Liver (tissue), 8 donors: ENCODE measurements at regions not wholly inside any gene's neighbourhood (a gene's known extent, or its start where the extent isn't known, plus 50 kb on each side); places are given as distances from the start of the nearest gene placed in this dataset.

ENCODE experiments used
- DNase-seq: peaks from one replicate; pipeline ENCODE4 v3.0.0-alpha.2; 2017; ENCODE audit warnings: low spot score
- H3K27ac ChIP-seq, 2 donors: one replicate each; pipeline ENCODE4 v1.7.0; 2013; ENCODE audit warnings: inconsistent platforms in 2 of 2, low read length in 2 of 2, control low read depth in 1 of 2, low read depth in 1 of 2, mild to moderate bottlenecking in 1 of 2
- H3K27me3 ChIP-seq, 4 donors: one replicate each; pipeline versions ENCODE4 v1.6.1 to v1.7.0; 2013; ENCODE audit warnings: low read length in 3 of 4, inconsistent platforms in 1 of 4, mild to moderate bottlenecking in 1 of 4, moderate library complexity in 1 of 4; ENCODE audit not compliant: control insufficient read depth in 4 of 4, insufficient read depth in 4 of 4
- H3K36me3 ChIP-seq, 4 donors: one replicate each; pipeline versions ENCODE4 v1.6.1 to v1.7.0; 2013; ENCODE audit warnings: low read length in 3 of 4, mild to moderate bottlenecking in 3 of 4, low read depth in 1 of 4, moderate library complexity in 1 of 4; ENCODE audit not compliant: control insufficient read depth in 4 of 4, insufficient read depth in 3 of 4
- H3K4me1 ChIP-seq, 4 donors: one replicate each; pipeline versions ENCODE4 v1.6.1 to v1.7.0; 2013; ENCODE audit warnings: low read length in 3 of 4, mild to moderate bottlenecking in 3 of 4, moderate library complexity in 1 of 4; ENCODE audit not compliant: control insufficient read depth in 4 of 4, insufficient read depth in 4 of 4
- H3K4me3 ChIP-seq, 3 donors: one replicate each; pipeline versions ENCODE4 v1.6.1 to v1.7.0; 2013; ENCODE audit warnings: low read length in 3 of 3, control low read depth in 1 of 3, low read depth in 1 of 3, mild to moderate bottlenecking in 1 of 3
- H3K9ac ChIP-seq, 2 donors: one replicate each; pipeline ENCODE4 v1.7.0; 2013; ENCODE audit warnings: low read length in 2 of 2, mild to moderate bottlenecking in 2 of 2, moderate library complexity in 2 of 2, control low read depth in 1 of 2, low read depth in 1 of 2
- H3K9me3 ChIP-seq, 4 donors: one replicate each; pipeline versions ENCODE4 v1.6.1 to v1.7.0; 2013; ENCODE audit warnings: low read length in 3 of 4; ENCODE audit not compliant: control insufficient read depth in 4 of 4
- EGR1 ChIP-seq, 2 donors: IDR thresholded peaks; 2 replicates each; pipeline ENCODE4 v1.6.1; 2016 to 2018; ENCODE audit warnings: antibody characterized with exemption in 2 of 2, low read depth in 2 of 2
- FOXA1 ChIP-seq: IDR thresholded peaks from 2 replicates; pipeline ENCODE4 v1.6.1; 2016; ENCODE audit warnings: antibody characterized with exemption
- FOXA2 ChIP-seq: IDR thresholded peaks from 2 replicates; pipeline ENCODE4 v1.6.1; 2016; ENCODE audit warnings: antibody characterized with exemption
- GABPA ChIP-seq, 2 donors: IDR thresholded peaks in 1 of 2; conservative IDR thresholded peaks in 1 of 2; 2 replicates each; pipeline ENCODE4 v1.6.1; 2016; ENCODE audit warnings: antibody characterized with exemption in 2 of 2, mild to moderate bottlenecking in 1 of 2, moderate library complexity in 1 of 2
- HNF4A ChIP-seq, 2 donors: conservative IDR thresholded peaks; 2 replicates each; pipeline ENCODE4 v1.6.1; 2016; ENCODE audit warnings: antibody characterized with exemption in 2 of 2, mild to moderate bottlenecking in 2 of 2
- HNF4G ChIP-seq: IDR thresholded peaks from 2 replicates; pipeline ENCODE4 v1.6.1; 2016; ENCODE audit warnings: antibody characterized with exemption
- JUND ChIP-seq, 2 donors: IDR thresholded peaks; 2 replicates each; pipeline ENCODE4 v1.6.1; 2016; ENCODE audit warnings: antibody characterized with exemption in 2 of 2
- NR2F2 ChIP-seq: IDR thresholded peaks from 2 replicates; pipeline ENCODE4 v1.6.1; 2016; ENCODE audit warnings: antibody characterized with exemption
- RAD21 ChIP-seq, 2 donors: IDR thresholded peaks; 2 replicates each; pipeline ENCODE4 v1.6.1; 2016; ENCODE audit warnings: antibody characterized with exemption in 2 of 2, mild to moderate bottlenecking in 2 of 2
- RXRA ChIP-seq, 2 donors: IDR thresholded peaks; 2 replicates each; pipeline ENCODE4 v1.6.1; 2017 to 2018; ENCODE audit warnings: antibody characterized with exemption in 2 of 2, mild to moderate bottlenecking in 1 of 2
- SP1 ChIP-seq: IDR thresholded peaks from 2 replicates; pipeline ENCODE4 v1.6.1; 2018; ENCODE audit warnings: antibody characterized with exemption, mild to moderate bottlenecking
- TAF1 ChIP-seq: conservative IDR thresholded peaks from 2 replicates; pipeline ENCODE4 v1.6.1; 2016; ENCODE audit warnings: antibody characterized with exemption, mild to moderate bottlenecking
- YY1 ChIP-seq: IDR thresholded peaks from 2 replicates; pipeline ENCODE4 v1.6.1; 2016; ENCODE audit warnings: antibody characterized with exemption, mild to moderate bottlenecking
- WGBS: extraction: QIAGEN DNeasy Blood & Tissue Kit; methylation state at CpG from one replicate; pipeline ENCODE4 v1.1.7; 2013; 5-methylcytosine and 5-hydroxymethylcytosine counted together
- TF ChIP-seq, protein P1 (sequence below): IDR thresholded peaks from 2 replicates; pipeline ENCODE4 v1.6.1; 2016; ENCODE audit warnings: antibody characterized with exemption
- TF ChIP-seq, protein P2 (sequence below): IDR thresholded peaks from 2 replicates; pipeline ENCODE4 v1.6.1; 2016; ENCODE audit warnings: antibody characterized with exemption
- TF ChIP-seq, protein P3 (sequence below): IDR thresholded peaks from 2 replicates; pipeline ENCODE4 v1.6.1; 2016; ENCODE audit warnings: antibody characterized with exemption
- TF ChIP-seq, protein P4 (sequence below): fragments of 150-350 bp; IDR thresholded peaks from 2 replicates; pipeline ENCODE4 v1.5.1; 2017; ENCODE audit warnings: improper control_type of control experiment, low read depth, low read length; ENCODE audit not compliant: missing input control
- TF ChIP-seq, protein P5 (sequence below): IDR thresholded peaks from 2 replicates; pipeline ENCODE4 v1.6.1; 2016; ENCODE audit warnings: antibody characterized with exemption, mild to moderate bottlenecking
- donor health status: healthy.
- donor health status: healthy.
- donor health status: healthy.
- donor health status: healthy.
- donor health status: healthy.

DNA sequence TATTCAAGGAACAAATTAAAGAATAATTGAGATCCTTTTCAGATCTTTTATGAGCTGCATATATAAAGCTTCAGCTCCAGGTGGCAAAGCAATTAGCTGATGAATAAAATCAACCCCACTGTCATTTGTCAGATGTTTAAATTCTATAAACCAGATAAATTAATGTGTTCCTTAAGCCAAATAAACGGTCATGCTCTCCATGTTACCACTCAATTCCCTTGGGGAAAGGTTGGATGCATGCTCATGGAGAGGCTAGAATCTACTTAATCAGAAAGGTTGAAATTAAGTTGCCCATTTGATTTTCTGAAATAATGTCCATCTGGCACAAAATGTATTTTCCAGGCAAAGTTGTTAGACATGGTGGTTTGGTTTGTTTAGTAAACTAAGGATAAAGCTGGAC lies 282.5 kb upstream of the SPRED2 start:
- Histone ChIP-seq H3K36me3 (no peaks in the 10 kb centered on the region), H3K4me3 (no peak overlapping the region), H3K4me1 (no peaks in the 10 kb centered on the region), H3K9me3 (no peaks in the 10 kb centered on the region), H3K27ac (no peak overlapping the region), H3K9ac (no peak overlapping the region), H3K27me3 (peaks cover 0 to 3% (median 0%) of the 10 kb centered on the region in 4 donors)
- DNase-seq: no peak
- 78% methylated on average over 1 of the region's 1 CpG for WGBS
- TF ChIP-seq NR2F2: no peak
- TF ChIP-seq HNF4A (conservative IDR thresholded peaks at IDR 0.05): no peak
- TF ChIP-seq RAD21 (IDR thresholded peaks at IDR 0.05): no peak
- TF ChIP-seq JUND (IDR thresholded peaks at IDR 0.05): no peak
- TF ChIP-seq, protein P1, sequence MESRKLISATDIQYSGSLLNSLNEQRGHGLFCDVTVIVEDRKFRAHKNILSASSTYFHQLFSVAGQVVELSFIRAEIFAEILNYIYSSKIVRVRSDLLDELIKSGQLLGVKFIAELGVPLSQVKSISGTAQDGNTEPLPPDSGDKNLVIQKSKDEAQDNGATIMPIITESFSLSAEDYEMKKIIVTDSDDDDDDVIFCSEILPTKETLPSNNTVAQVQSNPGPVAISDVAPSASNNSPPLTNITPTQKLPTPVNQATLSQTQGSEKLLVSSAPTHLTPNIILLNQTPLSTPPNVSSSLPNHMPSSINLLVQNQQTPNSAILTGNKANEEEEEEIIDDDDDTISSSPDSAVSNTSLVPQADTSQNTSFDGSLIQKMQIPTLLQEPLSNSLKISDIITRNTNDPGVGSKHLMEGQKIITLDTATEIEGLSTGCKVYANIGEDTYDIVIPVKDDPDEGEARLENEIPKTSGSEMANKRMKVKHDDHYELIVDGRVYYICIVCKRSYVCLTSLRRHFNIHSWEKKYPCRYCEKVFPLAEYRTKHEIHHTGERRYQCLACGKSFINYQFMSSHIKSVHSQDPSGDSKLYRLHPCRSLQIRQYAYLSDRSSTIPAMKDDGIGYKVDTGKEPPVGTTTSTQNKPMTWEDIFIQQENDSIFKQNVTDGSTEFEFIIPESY: no peak
- TF ChIP-seq RXRA (IDR thresholded peaks at IDR 0.05): no peak
- TF ChIP-seq, protein P2, sequence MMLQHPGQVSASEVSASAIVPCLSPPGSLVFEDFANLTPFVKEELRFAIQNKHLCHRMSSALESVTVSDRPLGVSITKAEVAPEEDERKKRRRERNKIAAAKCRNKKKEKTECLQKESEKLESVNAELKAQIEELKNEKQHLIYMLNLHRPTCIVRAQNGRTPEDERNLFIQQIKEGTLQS: no peak

DNA sequence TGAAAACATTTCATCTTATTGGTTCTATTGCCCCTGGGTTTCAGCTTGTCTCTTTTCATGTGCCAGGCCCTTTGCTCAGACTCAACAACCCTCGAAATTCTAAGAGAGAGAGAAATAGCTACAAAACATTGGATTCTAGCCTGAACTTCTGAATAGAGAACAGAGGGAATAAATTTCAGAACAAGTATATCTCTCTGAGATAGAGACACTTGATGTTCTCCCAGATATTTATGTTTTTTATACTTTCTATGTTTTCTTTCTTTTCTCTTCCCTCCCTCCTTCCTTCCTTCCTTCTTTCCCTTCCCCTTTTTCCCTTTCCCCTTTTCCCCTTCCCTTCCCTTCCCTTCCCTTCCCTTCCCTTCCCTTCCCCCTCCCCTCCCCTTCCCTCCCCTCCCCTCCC lies 279.5 kb upstream of the SPRED2 start:
- no peak for DNase-seq
- no peak overlapping the region for H3K9ac ChIP-seq
- H3K9me3 ChIP-seq: no peaks in the 10 kb centered on the region
- H3K27me3 ChIP-seq: peaks cover 0 to 6% (median 0%) of the 10 kb centered on the region in 4 donors
- no peaks in the 10 kb centered on the region for H3K4me1 ChIP-seq
- H3K4me3 ChIP-seq: no peak overlapping the region
- H3K36me3 ChIP-seq: no peaks in the 10 kb centered on the region
- H3K27ac ChIP-seq: no peak overlapping the region
- 61% methylated on average over 1 of the region's 1 CpG for WGBS
- TF ChIP-seq HNF4A (conservative IDR thresholded peaks at IDR 0.05): no peak
- no peak for TF ChIP-seq HNF4G
- no peak for TF ChIP-seq RXRA (IDR thresholded peaks at IDR 0.05)
- TF ChIP-seq, protein P2: no peak
- no peak for TF ChIP-seq FOXA1
- TF ChIP-seq, protein P3, sequence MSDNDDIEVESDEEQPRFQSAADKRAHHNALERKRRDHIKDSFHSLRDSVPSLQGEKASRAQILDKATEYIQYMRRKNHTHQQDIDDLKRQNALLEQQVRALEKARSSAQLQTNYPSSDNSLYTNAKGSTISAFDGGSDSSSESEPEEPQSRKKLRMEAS: no peak
- TF ChIP-seq NR2F2: no peak
- TF ChIP-seq, protein P1: no peak
- no peak for TF ChIP-seq YY1
- no peak for TF ChIP-seq FOXA2
- no peak for TF ChIP-seq SP1
- no peak for TF ChIP-seq EGR1 (IDR thresholded peaks at IDR 0.05; ENCODE audit: low read depth in 2 of 2)
- no peak for TF ChIP-seq TAF1
- no peak for TF ChIP-seq GABPA (IDR thresholded peaks at IDR 0.05 in 1 of 2, conservative IDR thresholded peaks at IDR 0.05 in 1 of 2)
- TF ChIP-seq JUND (IDR thresholded peaks at IDR 0.05): no peak
- TF ChIP-seq, protein P4, sequence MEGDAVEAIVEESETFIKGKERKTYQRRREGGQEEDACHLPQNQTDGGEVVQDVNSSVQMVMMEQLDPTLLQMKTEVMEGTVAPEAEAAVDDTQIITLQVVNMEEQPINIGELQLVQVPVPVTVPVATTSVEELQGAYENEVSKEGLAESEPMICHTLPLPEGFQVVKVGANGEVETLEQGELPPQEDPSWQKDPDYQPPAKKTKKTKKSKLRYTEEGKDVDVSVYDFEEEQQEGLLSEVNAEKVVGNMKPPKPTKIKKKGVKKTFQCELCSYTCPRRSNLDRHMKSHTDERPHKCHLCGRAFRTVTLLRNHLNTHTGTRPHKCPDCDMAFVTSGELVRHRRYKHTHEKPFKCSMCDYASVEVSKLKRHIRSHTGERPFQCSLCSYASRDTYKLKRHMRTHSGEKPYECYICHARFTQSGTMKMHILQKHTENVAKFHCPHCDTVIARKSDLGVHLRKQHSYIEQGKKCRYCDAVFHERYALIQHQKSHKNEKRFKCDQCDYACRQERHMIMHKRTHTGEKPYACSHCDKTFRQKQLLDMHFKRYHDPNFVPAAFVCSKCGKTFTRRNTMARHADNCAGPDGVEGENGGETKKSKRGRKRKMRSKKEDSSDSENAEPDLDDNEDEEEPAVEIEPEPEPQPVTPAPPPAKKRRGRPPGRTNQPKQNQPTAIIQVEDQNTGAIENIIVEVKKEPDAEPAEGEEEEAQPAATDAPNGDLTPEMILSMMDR: no peak
- TF ChIP-seq, protein P5, sequence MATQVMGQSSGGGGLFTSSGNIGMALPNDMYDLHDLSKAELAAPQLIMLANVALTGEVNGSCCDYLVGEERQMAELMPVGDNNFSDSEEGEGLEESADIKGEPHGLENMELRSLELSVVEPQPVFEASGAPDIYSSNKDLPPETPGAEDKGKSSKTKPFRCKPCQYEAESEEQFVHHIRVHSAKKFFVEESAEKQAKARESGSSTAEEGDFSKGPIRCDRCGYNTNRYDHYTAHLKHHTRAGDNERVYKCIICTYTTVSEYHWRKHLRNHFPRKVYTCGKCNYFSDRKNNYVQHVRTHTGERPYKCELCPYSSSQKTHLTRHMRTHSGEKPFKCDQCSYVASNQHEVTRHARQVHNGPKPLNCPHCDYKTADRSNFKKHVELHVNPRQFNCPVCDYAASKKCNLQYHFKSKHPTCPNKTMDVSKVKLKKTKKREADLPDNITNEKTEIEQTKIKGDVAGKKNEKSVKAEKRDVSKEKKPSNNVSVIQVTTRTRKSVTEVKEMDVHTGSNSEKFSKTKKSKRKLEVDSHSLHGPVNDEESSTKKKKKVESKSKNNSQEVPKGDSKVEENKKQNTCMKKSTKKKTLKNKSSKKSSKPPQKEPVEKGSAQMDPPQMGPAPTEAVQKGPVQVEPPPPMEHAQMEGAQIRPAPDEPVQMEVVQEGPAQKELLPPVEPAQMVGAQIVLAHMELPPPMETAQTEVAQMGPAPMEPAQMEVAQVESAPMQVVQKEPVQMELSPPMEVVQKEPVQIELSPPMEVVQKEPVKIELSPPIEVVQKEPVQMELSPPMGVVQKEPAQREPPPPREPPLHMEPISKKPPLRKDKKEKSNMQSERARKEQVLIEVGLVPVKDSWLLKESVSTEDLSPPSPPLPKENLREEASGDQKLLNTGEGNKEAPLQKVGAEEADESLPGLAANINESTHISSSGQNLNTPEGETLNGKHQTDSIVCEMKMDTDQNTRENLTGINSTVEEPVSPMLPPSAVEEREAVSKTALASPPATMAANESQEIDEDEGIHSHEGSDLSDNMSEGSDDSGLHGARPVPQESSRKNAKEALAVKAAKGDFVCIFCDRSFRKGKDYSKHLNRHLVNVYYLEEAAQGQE: no peak
- TF ChIP-seq RAD21 (IDR thresholded peaks at IDR 0.05): no peak
